DMS79 treated with DMSO at 0.1 percent for 48 hours (cell line): ENCODE measurements at regions not wholly inside any gene's neighbourhood (a gene's known extent, or its start where the extent isn't known, plus 50 kb on each side); places are given as distances from the start of the nearest gene placed in this dataset.
"Not testable (repeated sequence)": the region's sequence is repeated elsewhere in the genome, so short reads cannot be mapped to it uniquely, and the experiment has no call there.

ENCODE experiments used
- DNase-seq: peaks from one replicate; lab custom pipeline; 2025; lab: John Stamatoyannopoulos, UW

GRCh38 chr1:67907467-67907866 is 74.2 kb upstream of the GNG12 start:
- DNase-seq, result not testable (repeated sequence)

- not testable (repeated sequence) for DNase-seq
Observed at GRCh38 chr1:67906015-67906414, 72.7 kb upstream of the GNG12 start.

DNA sequence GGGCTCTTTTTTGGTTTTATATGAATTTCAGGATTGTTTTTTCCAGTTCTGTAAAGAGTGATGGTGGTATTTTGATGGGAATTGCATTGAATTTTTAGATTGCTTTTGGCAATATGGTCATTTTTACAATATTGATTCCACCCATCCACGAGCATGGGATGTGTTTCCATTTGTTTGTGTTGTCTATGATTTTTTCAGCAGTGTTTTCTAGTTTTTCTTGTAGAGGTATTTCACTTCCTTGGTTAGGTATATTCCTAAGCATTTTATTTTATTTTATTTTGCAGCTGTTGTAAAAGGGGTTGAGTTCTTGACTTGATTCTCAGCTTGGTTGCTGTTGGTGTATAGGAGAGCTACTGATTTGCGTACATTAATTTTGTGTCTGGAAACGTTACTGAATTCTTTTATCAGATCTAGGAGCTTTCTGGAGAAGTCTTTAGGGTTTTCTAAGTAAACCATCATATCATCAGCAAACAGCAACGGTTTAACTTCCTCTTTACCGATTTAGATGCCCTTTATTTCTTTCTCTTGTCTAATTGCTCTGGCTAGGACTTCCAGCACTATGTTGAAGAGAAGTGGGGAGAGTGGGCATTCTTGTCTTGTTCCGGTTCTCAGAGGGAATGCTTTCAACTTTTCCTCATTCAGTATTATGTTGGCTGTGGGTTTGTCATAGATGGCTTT is 69.4 kb upstream of the GNG12 start:
- not testable (repeated sequence) for DNase-seq

GRCh38 chr1:67898033-67898726 is 64.9 kb upstream of the GNG12 start:
- DNase-seq, result no peak

DNA sequence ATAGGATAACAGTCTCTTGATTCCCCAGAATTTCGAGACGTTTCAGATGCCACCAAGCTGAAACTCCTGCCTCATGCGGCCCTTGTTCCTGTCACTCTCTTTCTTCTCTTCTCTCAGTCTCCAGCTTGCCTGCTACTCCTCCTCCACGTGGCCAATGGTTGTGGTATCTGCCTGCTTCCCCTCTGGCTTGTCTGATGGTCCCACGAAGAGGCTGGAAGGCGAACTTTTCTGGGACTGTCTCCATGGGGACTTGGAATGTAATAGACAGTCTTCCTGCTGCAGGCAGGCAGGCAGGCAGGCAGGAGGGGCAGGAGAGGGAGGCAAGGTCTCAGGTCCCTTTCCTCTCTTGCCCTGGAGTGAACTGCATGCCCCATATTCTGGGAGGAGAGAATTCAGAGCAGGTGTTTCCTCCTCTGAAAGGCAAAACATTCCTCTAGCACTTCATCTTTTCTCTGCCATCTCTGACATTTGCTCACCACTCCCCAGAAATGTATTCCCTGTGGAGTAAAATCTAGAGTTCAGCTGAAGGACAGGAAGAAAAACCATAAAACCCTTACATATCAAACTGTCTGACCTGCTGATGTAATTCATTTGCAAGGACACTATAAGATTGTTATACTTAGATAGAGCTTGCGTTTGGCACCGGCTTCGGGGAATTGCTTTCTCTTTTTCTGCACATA is 64.1 kb upstream of the GNG12 start:
- no peak for DNase-seq

- no peak for DNase-seq
Observed at GRCh38 chr1:67896826-67897225, 63.6 kb upstream of the GNG12 start.

DNA sequence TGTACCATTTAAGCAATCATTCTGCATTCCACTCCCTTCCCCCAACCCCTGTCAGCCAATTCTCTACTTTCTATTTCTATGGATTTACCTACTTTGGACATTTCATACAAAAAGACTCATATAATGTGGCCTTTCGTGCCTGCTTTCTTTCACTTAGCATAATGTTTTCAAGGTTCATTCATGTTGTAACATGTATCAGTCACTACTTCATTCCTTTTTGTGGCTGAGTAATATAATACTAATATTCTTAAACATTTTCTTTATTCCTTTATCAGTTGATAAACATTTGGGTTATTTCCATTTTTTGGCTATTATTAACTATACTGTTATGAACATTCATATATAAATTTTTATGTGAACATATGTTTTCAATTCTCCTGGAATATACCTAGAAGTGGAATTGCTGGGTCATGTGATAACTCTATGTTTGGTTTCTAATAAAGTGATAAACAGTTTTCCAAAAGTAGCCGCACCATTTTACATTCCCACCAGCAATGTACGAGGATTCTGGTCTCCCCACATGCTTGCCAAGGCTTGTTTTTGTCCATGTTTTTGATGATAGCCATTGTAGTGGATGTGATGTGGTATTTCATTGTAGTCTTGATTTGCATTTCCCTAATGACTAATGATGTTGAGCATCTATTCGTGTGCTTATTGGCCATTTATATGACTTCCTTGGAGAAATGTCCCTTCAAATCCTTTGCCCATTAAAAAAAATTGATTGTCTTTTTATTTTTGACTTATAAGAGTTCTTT is 61.9 kb upstream of the GNG12 start:
- no peak for DNase-seq

DNA sequence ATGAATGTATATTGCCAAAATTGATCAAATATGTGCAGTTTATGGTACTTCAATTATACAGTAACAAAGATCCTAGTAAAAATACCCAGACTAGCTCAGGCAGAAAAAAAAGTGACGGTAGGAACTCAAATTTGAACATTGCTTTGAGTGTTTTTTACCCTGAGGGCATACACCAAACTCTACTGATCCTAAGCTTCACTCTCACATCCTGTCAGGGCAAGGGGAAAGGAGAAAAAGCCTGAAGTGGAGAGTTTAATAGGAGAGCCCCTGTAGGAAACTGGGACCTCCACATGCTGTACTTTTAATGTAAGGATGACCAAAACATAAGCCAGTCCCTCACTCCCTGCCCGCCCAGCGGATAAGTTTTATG is 59.8 kb upstream of the GNG12 start:
- no peak for DNase-seq

DNA sequence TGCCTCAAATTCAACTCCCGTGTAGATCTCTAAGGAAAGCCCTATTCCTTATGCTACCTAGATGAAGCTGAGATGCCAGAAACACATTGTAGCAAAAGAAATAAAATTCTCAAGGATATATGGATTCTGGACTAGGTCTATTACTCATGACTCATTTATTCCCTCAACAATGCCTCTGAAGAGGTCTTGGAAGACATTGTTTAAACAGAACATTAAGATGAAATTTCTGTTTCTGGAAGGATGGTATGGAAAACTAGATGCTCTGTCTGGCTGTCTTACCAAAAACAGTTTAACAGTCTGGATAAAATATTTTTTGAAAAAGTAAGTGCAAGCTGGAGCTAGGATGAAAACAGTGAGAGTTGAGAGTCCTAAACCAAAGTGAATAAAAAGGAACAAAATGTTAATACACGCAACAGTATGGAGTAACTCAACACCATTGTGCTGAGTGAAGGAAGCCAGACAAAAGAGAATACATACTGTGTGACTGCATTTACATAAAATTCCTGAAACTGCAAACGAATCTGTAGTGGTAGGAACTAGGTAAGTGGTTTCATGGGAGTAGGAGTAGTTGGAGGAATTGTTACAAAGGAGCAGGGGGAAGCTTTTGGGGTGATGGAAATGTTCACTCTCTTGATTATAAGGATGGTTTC is 59.3 kb upstream of the GNG12 start:
- DNase-seq, result no peak

DNA sequence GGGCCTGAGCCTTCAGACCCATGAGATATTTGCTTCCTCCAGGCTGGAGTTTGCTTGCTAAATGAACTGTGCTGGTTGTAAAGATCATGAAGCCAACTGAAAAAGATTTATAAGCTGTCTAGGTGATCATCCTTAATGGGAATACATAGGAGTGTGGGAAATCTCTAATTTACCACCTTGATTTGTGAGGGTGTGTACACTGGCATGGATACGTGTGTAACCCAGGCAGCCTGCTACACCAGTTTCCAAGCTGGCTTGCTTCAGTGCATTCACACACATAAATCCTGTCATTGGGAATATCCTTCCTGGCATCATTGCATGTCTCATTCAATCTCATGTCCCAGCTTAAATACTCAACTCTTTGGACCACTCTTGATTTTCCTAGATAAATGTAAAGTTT is 57.6 kb upstream of the GNG12 start:
- DNase-seq, result no peak

DNA sequence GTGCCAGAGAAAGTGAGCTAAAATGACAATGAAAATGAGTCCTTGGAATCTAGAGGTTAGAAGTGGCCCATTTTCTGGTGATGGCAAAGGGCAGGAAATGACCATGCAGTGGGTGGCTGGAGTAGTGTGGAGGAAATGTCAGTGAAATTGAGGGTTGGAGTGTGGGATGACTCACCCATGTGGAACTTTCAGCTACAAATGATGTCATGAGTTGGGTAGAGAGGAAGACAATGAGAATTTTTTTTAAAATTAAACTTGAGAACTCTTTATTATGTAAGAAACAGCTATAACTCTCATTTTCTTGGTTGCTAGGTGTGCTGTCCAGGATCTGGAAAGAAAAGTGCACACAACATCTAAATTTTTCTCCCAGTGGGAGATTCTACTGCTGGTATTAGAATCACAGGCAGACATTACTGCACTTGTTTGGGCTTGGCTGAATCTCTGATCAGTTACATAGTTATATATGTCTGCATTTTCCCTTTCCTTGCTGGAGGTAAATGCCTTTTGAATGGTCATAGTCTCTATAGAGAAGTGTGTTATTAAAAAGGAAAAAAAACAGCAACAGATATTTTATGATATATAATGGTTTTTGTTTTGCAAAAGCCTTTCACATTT is 56.8 kb upstream of the GNG12 start:
- no peak for DNase-seq

GRCh38 chr1:67889466-67889865 is 56.2 kb upstream of the GNG12 start:
- DNase-seq, result no peak

DNA sequence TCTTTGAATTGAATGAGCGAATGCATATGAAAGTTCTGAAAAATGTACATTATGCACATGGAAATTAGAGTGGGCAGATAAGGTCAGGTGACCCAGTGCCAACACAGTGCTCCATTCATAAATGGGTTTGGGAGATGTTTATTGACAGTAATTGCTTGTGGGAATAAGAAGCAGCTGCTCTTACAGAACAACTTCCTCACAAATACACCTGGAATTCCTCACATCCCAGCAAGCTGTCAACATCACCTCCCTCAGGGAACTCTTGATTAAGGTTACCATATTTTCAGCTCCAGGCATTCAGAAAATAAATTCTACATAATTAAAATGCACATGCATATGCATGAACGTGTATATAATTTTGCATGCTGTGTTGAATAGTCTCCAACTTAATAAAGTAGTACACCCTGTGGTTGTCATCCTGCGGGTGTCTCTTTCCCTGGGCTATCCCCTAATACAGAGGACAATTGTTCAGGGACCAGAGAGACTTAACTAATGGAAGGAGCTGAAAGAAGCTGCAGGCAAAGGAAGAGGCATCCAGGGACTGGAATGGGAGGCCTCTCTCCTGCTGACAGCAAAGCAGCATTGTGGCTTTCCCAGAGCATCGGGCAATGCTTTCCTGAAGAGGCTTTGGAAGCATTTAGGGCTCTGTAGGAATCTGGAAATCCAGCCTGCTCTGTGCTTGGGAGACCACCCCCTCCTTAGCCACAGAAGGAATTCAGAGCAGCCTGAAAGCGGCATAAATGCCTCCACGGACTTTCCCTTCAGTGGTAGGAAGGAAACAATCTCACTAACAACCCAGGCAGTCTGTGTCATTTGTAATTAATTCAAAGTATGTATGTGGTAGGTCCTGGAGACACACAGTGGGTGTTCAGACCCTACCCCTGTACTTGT is 55.2 kb upstream of the GNG12 start:
- DNase-seq, result no peak

- DNase-seq, result no peak
Observed at GRCh38 chr1:67887146-67887545, 53.9 kb upstream of the GNG12 start.

GRCh38 chr1:67886076-67886475 is 52.8 kb upstream of the GNG12 start:
- DNase-seq, result no peak

GRCh38 chr1:67883069-67883468 is 49.8 kb upstream of the GNG12 start:
- no peak for DNase-seq
